Kidney glomerular epithelial cell (primary cell): ENCODE measurements at regions not wholly inside any gene's neighbourhood (a gene's known extent, or its start where the extent isn't known, plus 50 kb on each side); places are given as distances from the start of the nearest gene placed in this dataset.

ENCODE experiments used
- DNase-seq: peaks from one replicate; lab custom pipeline; 2025; lab: John Stamatoyannopoulos, UW

DNA sequence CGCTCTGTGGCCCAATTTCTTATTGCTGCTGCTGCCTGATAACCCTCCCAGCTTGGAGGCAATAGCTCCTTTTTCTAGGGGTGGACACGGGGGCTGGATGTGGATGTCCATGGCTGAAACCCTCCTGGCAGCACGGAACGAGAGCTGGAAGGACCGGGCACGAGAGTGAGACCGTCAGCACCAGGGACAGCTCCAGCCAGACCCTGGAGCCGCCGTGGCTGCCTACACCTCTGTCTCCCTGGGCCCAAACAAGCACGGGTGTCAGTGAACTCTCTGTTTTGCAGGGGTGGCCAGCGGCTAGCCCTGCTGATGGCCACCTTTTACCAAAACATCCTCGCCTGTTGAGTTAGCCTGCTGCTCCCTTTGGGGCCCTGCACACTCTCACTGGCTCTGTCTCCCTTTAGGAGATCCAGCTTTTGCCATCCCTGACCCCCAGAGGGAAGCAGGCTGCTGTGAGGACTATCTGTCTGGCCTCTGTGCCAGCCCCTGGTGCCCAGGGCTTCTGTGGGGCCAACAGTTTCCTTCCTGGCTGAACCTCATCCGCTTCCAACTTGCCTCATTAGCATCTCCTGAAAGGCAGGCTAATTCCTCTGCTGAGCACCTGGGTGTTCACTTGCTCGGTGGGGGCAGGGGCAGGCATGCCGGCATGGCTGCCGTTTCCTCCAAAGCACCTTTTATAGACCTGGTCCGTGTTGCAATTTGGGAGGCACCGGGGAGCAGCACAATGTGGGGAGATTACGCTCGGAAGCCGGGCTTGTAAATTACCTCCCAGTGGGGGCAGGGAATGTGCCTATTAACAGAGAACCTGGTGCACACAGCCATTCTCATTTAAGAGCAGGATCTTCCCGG lies 118.1 kb downstream of the ENGASE start:
- DNase-seq, result no peak

DNA sequence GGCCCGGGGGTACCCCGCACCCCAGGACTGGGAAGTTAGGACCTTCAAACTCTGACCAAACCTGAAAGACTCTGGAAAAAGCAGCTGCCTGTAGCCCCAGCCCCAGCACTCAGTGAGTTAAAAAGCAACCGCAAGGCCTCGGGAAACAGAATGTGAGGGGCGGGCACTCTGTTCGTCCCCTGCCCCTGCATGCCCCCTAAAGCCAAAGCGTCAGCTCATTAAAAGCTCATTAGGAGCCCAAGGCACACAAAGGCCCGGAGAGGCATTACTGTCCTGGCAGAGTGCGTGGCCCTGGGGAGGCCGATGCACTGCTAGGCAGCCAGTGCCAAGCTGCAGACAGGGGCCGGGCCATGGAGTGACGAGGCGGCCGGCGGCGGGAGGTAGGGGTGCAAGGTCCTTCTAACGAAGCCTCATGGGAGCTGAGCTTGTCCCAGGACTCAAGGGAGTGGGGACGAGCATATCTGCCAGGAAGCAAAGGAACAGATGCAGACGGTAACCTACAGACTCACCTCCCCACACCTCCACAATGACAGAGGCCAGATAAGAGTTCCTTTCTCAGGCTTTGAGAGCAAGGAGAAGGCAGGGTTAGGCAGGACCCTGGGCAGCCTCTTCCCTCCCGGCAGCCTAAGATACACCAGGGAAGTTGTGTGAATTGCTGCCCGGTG lies 116.8 kb downstream of the ENGASE start:
- DNase-seq, result no peak

DNA sequence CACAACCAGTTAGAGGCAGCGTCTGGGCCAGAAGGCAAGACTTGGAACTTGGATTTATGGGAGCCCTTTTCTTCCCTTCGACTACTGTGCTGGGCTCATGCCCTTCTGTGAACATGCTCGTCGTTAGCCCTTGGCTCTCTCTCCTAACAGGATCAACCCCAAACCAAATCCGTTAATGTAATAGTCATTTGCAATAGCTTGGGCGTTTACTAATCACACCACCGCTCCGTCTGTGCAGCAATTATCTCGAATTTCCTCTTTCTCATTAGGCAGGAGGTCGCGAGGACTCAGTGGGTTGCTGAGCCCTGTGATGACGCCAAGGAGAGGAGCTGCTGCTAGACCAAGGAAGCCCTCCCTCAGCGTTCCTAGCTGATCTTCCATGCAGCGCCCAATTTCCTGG lies 114.7 kb downstream of the ENGASE start:
- DNase-seq, result no peak

DNA sequence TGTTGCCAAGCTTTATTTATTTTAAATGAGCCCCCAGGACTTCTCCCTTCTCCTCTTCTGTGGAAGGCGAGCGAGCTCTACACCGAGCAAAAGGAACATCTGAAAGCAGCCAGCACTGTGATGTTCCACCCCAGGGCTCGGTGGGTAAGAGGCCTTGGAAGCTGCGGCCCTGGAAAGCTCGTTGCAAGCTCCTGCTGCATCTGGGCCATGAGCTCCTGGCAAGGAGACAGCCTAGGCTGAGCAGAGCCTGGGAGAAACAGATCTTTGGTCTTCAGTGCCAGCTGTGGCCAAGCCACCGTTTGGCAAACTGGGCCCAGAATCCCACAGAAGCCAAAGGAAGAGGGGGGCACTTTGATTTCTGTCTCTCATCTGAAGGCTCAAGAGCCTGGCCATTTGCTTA lies 114.1 kb downstream of the ENGASE start:
- DNase-seq, result no peak

DNA sequence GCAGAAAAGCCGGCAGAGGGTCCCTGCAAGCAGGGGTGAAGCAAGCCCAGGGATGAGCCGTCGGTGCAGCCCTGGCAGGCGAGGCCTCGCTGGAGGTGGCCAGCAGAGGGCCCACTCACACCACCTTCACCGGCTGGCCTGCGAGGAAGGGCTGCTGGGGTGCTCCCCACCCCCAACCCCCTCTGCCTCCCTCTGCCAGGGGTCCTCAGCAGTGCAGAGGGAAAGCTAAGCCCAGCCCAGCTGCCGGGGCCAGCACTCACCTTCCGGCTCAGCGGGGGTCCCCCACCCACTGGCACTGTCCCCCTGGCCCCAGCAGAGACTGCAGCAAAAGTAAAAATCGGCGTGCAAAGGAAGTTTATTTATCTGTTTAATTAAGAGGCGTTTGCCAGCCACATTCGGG lies 113.4 kb downstream of the ENGASE start:
- no peak for DNase-seq

DNA sequence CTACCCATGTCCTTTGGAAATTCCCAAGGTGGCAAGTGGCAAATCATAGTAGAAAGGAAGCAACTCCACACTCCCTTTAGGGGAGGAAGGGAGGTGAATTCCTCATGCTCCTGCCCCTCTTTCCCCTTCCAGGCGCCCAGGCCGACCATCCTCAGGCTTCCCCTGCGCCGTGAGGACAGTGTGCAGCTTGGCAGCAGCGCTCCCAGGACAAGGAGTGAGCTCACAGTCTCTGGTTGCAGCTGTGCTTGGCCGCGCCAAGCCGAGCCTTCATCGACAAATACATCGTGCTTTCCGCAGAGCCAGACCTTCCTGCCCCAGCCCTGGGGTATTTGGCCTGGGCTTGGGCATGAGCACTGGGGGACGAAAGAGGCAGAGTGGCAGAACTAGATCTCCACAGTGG lies 112.6 kb downstream of the ENGASE start:
- DNase-seq, result no peak

DNA sequence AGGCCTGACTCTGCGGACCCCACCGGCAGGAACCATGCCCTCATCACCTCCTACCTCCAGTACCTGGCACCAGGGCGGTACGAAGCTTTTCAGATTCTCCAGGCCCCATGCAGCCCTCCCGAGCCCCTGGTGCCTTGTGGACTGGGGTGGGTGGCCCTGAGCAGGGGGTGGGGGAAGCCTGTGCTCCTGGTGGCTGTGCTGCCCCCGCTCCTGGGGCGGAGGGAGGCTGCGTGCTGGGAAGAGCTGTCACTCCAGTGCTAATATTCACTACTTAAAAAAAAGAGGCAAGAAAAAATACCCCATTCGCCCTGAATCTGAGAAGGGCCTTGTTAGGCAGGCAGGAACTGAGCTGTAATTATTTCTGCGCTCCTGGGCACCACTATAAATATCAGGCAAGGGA lies 111.8 kb downstream of the ENGASE start:
- no peak for DNase-seq

DNA sequence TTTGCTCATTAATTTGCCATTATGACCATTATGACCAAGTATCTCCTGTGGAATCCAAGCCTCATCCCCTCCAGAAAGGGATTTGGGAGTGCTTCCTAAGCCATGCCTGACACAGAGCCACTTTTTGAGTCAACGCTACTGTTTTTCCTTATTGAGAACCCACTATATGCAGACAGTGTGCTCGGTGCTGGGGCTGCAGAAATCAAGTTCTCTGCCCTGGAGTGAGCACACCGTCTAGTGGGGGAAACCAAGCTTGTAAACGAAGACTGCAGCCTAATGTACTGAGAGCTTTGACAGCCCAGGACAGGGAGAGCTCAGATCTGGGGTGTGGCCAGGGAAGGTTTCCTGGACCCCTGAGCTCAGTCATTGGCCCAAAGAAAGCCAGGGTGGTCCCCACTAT lies 111.0 kb downstream of the ENGASE start:
- no peak for DNase-seq

DNA sequence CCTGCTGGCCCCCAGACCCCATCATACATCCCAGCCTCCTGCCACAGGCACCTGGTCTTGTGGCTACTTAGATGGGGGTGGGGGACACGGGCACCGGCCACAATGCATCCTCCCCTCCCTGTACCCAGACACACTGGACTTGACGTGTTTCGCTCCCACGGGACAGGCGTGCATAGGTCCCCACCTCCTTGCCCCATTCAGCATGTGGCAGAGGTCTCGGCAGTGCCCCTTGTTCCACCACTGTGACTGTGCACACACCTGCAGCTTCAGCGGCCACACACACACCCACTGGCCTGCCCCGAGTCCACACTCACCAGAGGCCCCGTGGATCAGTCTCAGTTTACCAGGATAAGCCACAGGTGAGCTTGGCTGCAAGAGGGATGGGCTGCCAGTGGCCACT lies 109.6 kb downstream of the ENGASE start:
- DNase-seq, result no peak

DNA sequence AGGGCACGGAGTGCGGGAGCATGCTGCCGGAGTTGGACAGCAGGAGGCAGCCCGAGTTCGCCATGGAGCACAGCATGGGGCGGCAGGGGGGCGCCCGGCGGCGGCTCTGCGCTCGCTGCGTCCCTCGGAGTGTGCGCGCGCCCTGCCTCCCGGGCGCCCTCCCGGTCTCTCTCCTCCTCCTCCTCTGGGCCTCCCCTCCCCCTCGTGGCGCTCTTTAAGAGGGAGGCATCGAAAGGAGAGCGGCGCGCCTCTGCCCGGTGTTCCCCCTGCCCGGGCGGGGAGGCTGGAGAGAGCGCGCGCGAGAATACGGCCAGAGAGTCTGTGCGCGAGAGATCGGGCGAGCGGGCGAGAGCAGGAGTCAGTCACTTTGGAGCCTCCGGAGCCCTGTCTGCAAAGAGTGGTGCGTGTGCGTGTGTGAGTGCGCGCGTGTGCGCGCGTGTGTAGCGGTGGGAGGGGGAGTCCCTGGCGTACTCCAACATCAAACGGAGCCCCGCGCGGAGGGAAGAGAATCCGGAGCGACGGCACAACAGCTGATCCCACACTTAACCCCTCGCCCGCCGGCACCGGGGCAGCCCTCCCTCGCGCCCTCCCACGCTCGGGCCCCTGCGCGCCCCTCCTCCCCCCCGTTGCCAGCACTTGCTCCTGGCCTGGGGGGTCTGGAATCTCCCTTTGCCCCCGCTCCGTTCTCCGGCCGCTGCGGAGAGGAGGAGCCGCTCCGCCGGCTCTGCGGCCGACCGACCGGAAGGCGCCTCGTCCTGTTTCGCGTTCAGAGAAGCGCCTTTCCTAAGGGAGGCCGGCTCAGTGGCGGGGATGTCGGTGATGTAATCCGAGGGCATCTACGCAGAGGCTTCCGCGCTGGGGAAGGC lies 108.9 kb downstream of the ENGASE start:
- no peak for DNase-seq

DNA sequence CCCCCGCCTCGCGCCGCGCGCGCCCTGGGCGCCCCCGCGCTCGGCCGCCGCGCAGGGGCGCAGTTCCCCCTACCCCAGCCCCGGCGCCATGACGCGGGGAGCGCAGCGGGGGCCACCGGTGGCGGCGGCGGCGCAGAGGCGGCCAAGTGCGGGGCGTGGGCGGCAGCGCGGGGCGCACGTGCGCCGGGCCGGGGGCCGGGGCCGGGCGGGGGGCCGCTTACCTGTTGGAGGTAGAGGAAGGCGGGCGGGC lies 108.3 kb downstream of the ENGASE start:
- DNase-seq, result no peak

DNA sequence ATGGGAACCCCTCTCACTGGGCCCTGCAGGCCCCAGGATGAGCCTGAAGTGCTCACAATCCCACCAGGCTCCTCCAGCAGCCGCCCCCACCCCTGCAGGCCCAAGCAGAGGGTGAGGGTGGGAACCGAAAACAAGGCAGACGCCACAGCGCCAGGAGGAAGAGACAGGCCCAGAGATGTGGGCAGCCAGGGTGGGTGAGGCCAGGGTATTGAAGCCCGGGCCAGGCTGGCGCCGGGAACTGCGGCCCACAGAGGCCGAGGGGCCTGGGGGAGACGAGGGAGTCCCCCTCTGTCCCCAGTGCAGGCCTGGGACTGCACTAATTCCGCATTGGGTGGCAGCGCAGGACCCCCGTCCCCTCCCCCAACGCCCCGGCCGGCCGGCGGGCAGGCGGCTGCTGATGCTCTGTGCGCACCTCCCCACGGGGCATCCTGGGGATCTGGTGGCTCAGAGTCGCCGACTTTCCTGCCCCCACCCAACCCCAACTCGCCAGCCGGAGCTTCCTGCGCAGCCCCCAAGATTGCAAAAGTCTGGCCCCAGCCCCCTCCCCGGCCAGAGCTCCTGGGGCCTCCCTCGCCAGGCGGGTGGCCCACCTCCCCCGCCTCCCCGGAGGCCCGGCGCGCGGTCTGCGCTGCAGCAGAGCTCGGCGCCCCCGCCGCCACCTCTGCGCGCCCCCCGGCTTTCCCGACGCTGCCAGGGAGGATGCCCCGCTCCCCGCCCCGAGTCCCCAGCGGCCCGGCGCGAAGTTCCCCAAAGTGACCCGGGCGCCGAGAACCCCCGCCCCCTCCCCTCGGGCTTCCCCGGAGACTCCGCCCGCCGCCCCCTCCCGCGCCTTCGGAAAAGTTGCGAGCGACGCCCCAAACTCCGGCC lies 107.8 kb downstream of the ENGASE start:
- no peak for DNase-seq

DNA sequence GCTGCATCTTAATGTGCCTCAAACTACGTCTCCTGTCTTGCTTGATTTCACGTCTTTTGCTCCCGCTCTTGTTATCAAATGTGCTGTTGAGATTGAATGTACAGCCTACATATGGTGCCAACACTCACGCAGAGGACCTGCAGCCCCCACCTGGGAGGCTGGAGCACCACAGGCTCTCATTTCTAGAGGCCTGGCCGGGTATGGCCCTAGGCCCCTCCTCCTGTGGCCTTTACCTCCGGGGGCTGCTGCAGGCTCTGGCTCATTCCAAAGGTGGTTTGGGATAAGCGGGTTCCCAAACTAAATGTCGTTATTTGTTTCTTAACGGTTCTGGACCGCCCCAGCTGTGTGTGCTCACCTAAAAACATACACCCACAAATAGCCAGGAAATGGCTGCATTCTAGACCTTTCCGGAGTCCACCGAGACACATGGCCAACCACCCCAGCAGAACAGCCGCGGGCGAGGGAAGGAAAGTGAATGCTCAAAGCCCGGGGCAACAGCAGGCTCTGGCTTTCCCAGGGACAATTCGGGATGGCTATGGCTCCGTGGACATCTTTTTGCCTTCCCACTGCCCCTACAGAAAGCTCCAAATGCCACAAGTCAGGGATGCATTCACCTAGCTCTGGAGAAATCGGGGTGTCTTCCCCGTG lies 105.9 kb downstream of the ENGASE start:
- no peak for DNase-seq

DNA sequence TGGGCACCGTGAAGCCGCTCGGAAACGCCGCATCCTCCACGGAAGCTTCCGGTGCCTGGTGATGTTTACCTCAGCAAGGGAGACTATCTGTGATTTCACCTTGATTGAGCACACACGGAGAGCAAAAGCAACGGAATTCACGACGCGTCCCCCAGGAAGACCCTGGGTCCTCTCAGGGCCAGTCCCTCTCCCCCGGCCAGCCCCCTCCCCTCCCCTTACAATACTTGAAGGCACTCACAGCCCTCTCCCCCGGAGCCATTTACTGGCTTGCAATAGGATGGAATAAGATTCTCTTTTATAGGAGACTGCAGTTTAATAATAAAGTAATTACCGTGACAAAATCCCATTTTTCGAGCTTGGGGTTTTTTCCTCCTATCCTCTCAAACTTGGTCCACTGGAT lies 104.7 kb downstream of the ENGASE start:
- no peak for DNase-seq

DNA sequence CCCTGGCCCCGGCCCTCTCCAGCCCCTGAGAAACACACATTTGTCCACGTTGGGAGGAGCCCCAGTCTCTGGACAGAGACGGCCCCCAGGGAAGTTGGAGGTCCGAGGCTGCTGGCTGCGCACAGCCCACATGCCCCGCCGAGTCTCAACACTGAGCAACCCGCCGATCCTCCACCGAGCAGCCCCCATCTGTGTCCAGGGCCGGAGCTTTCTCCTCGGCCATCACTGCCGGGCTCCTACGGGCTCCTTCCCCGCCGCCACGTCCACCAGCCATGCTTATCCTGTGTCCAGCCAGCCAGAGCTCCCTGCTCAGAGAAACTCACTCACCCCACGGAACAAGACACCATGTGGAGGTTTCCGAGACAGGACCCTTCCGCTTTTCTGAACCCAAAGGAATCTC lies 103.3 kb downstream of the ENGASE start:
- DNase-seq, result no peak

DNA sequence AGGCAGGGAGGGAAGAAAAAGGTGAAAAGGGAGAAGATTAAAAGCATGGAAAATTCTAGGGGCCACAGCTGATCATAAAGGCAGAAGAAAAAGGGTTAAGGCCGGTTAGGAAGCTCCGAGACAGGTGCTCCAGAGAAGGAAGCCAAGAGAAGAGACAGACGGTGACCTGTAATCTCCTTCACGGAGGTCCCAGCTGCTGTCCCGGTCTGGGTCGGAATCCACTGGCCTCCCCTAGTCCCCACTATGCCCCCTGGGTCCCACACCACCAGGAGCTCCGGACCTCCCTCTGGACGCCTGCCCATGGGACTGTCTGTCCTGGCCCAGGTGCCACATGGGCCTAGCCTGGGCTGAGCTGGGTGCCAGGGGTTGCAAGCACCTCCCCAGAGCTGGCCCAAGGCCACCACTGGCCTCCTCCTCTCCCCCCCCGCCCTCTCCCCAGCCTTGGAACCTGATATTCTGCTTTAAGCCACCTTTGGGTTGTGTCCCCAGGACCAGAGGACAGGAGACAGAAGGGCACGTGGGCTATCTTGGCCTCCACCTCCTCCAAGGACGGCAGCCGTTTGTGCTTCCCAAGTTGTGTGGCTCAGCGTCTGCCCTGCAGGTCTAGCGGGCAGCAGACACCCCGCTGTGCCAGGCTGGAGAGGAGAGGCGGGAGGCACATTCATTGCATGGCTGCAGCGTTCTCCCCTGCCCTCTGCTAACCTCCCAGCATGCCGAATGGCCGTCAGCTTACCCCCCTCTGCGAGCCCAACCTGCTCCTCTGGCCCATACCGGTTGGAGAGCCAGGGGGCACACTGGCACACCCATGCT lies 102.4 kb downstream of the ENGASE start:
- DNase-seq, result no peak

DNA sequence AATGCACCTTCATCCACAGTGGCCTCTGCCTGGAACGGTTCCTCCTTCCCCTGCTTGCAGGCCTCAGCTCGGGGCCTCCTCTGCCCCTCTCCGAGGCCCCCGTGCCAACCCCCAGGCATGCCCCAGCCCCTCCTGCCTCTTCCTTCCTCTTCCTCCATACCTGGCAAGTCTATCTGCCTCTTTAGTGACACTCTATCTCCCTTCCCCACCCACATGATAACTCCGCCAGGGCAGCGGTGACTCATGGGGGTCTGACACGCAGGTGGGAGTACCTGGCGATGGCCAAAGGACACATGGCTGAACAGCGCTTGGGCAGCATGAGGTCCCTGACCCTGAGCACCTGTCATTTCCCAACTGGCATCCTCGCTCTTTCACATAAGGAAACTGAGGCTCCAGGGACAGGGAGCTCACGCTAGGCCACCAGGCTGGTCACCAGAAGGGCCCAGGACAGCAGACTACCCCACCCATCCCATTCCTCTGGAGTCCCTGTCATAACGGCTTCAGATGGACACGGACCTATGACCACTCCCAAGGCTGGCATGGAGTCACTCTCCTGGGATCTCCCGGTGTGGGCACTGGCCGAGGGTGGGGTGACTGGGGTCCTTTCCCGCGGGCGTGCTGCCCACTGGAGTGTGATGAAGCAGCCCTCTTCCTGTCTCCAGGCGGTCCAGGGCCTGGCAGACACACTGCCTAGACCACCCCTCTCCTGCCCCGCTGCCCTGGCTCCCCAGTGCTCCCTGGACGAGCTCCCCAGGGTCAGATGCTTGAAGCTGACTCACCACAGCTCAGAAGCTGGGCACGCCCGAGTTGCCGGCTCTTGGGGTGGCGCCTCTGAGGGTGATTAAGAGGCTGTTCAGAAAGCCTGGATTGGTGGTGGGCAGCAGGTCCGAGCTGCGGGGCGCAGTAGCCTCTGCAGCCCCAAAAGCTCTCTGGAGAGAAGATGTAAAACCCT lies 100.6 kb downstream of the ENGASE start:
- no peak for DNase-seq

DNA sequence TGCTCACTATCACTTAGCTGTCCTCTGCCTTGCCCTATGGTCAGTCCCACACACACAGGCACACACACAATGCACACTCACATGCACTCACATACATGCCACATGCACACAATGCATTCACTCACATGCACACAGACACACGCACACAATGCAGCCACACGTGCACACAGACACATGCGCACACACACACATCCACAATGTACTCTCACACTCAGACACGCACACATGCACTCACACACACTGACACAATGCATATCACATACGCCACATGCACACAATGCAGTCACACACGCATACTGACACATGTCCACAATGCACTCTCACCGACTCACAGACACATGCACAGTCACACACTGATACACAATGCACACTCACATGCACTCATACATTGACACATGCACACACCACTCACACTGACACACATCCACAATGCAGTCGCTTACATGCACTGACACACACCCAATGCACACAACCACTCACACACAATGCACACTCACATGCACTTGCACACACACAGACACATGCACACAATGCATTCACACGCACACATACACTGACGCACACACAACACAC lies 99.7 kb downstream of the ENGASE start:
- no peak for DNase-seq

DNA sequence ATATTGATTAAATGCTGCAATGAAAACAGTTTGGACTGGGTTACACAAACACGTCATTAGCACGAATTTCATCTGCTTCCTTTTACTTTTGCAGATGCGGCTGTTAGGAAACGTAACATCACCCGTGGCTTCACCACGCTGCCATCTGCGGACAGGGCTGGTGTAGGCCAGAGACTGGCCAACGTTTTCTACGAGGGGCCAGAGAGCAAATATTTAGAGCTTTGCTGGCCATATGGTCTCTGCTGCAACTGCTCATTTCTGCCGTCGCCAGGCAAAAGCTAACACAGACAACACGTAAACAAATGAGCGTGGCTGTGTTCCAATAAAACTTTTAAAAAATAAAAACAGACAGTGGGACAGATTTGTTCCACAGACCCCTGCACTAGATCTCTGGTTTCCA lies 96.6 kb downstream of the ENGASE start:
- DNase-seq, result no peak
